NAMALWA (cell line): ENCODE measurements at regions not wholly inside any gene's neighbourhood (a gene's known extent, or its start where the extent isn't known, plus 50 kb on each side); places are given as distances from the start of the nearest gene placed in this dataset.

Source experiments
- DNase-seq: peaks from one replicate; pipeline ENCODE4 v3.0.0-alpha.2; 2015; ENCODE audit warnings: low spot score

- no peak for DNase-seq
These were observed 1040.1 kb upstream of the NR2F2 start for GRCh38 chr15:95290176-95290974.

GRCh38 chr15:95291898-95292472, 1038.5 kb upstream of the NR2F2 start:
- DNase-seq: peak; percentile 57

GRCh38 chr15:95292785-95293450, 1037.6 kb upstream of the NR2F2 start:
- DNase-seq: no peak

GRCh38 chr15:95293456-95294031, 1037.0 kb upstream of the NR2F2 start:
- DNase-seq: no peak

GRCh38 chr15:95295363-95295762, 1035.1 kb upstream of the NR2F2 start:
- no peak for DNase-seq

GRCh38 chr15:95295896-95296625, 1034.4 kb upstream of the NR2F2 start:
- DNase-seq: no peak

- DNase-seq: no peak
These were observed 1033.9 kb upstream of the NR2F2 start for GRCh38 chr15:95296643-95297042.

- no peak for DNase-seq
These were observed 1031.8 kb upstream of the NR2F2 start for GRCh38 chr15:95298729-95299128.

- DNase-seq: no peak
These were observed 1029.5 kb upstream of the NR2F2 start for GRCh38 chr15:95300958-95301357.

- DNase-seq: no peak
These were observed 1028.3 kb upstream of the NR2F2 start for GRCh38 chr15:95302206-95302605.

GRCh38 chr15:95302809-95303208, 1027.7 kb upstream of the NR2F2 start:
- no peak for DNase-seq

GRCh38 chr15:95303713-95304112, 1026.8 kb upstream of the NR2F2 start:
- DNase-seq: no peak

- DNase-seq: no peak
These were observed 1026.2 kb upstream of the NR2F2 start for GRCh38 chr15:95304151-95304946.

GRCh38 chr15:95304947-95305400, 1025.5 kb upstream of the NR2F2 start:
- DNase-seq: no peak

- no peak for DNase-seq
These were observed 1023.4 kb upstream of the NR2F2 start for GRCh38 chr15:95307115-95307514.

GRCh38 chr15:95319242-95319641, 1011.3 kb upstream of the NR2F2 start:
- DNase-seq: no peak

GRCh38 chr15:95323796-95324195, 1006.7 kb upstream of the NR2F2 start:
- no peak for DNase-seq

GRCh38 chr15:95324656-95325055, 1005.8 kb upstream of the NR2F2 start:
- no peak for DNase-seq

GRCh38 chr15:95325763-95326404, 1004.6 kb upstream of the NR2F2 start:
- no peak for DNase-seq

GRCh38 chr15:95326431-95327182, 1003.9 kb upstream of the NR2F2 start:
- no peak for DNase-seq
